Eye (tissue), 1 donor: ENCODE measurements at regions not wholly inside any gene's neighbourhood (a gene's known extent, or its start where the extent isn't known, plus 50 kb on each side); places are given as distances from the start of the nearest gene placed in this dataset.
"Not testable (repeated sequence)": the region's sequence is repeated elsewhere in the genome, so short reads cannot be mapped to it uniquely, and the experiment has no call there.

ENCODE experiments used
- DNase-seq: peaks from one replicate; pipeline ENCODE4 v3.0.0-alpha.2; 2015

GRCh38 chrX:28188526-28188925, 207.3 kb upstream of the DCAF8L1 start:
- DNase-seq, result no peak

GRCh38 chrX:28180096-28180495, 198.8 kb upstream of the DCAF8L1 start:
- DNase-seq, result no peak

GRCh38 chrX:28178206-28178605, 197.0 kb upstream of the DCAF8L1 start:
- no peak for DNase-seq

GRCh38 chrX:28177202-28177601, 196.0 kb upstream of the DCAF8L1 start:
- DNase-seq, result no peak

- DNase-seq, result no peak
Measured at GRCh38 chrX:28170713-28171112, 189.5 kb upstream of the DCAF8L1 start.

- DNase-seq, result no peak
Measured at GRCh38 chrX:28158019-28158777, 176.9 kb upstream of the DCAF8L1 start.

- DNase-seq, result not testable (repeated sequence)
Measured at GRCh38 chrX:28152263-28152662, 171.0 kb upstream of the DCAF8L1 start.

- no peak for DNase-seq
Measured at GRCh38 chrX:28135378-28136047, 154.3 kb upstream of the DCAF8L1 start.

- DNase-seq, result no peak
Measured at GRCh38 chrX:28133763-28134162, 152.5 kb upstream of the DCAF8L1 start.

- no peak for DNase-seq
Measured at GRCh38 chrX:28127662-28128061, 146.4 kb upstream of the DCAF8L1 start.

- DNase-seq, result peak; percentile 4
Measured at GRCh38 chrX:28126886-28127285, 145.6 kb upstream of the DCAF8L1 start.

- DNase-seq, result no peak
Measured at GRCh38 chrX:28124416-28124815, 143.2 kb upstream of the DCAF8L1 start.

- DNase-seq, result not testable (repeated sequence)
Measured at GRCh38 chrX:28120580-28121245, 139.5 kb upstream of the DCAF8L1 start.

GRCh38 chrX:28120072-28120471, 138.8 kb upstream of the DCAF8L1 start:
- DNase-seq, result no peak

- no peak for DNase-seq
Measured at GRCh38 chrX:28108186-28108945, 127.1 kb upstream of the DCAF8L1 start.

GRCh38 chrX:28099166-28099565, 117.9 kb upstream of the DCAF8L1 start:
- DNase-seq, result no peak

- no peak for DNase-seq
Measured at GRCh38 chrX:28085653-28086052, 104.4 kb upstream of the DCAF8L1 start.

- DNase-seq, result no peak
Measured at GRCh38 chrX:28058901-28059300, 77.7 kb upstream of the DCAF8L1 start.

GRCh38 chrX:28042826-28043564, 61.7 kb upstream of the DCAF8L1 start:
- DNase-seq, result no peak

GRCh38 chrX:28042260-28042659, 61.0 kb upstream of the DCAF8L1 start:
- no peak for DNase-seq

- no peak for DNase-seq
Measured at GRCh38 chrX:28039258-28039657, 58.0 kb upstream of the DCAF8L1 start.
